GM13976 (cell line): ENCODE measurements at regions not wholly inside any gene's neighbourhood (a gene's known extent, or its start where the extent isn't known, plus 50 kb on each side); places are given as distances from the start of the nearest gene placed in this dataset.

Experiments used
- DNase-seq: peaks from one replicate; pipeline ENCODE4 v3.0.0; 2012; ENCODE audit warnings: low spot score
- in situ Hi-C: fragments of 300-500 bp; cut with MboI; formaldehyde crosslinking; loops from one replicate; pipeline ENCODE4 v1.12.0; 2022; ENCODE audit warnings: low sequenced_read_pairs, mixed read lengths, inconsistent platforms; ENCODE audit not compliant: unreplicated experiment
- TF ChIP-seq, protein P1 (sequence below): IDR thresholded peaks from 2 replicates; pipeline ENCODE4 v1.5.1; 2012; ENCODE audit warnings: borderline replicate concordance, mild to moderate bottlenecking; ENCODE audit not compliant: insufficient read depth; ENCODE audit errors: extremely low read depth, missing control alignments, control extremely low read depth

- DNase-seq = no peak
- TF ChIP-seq, protein P1, sequence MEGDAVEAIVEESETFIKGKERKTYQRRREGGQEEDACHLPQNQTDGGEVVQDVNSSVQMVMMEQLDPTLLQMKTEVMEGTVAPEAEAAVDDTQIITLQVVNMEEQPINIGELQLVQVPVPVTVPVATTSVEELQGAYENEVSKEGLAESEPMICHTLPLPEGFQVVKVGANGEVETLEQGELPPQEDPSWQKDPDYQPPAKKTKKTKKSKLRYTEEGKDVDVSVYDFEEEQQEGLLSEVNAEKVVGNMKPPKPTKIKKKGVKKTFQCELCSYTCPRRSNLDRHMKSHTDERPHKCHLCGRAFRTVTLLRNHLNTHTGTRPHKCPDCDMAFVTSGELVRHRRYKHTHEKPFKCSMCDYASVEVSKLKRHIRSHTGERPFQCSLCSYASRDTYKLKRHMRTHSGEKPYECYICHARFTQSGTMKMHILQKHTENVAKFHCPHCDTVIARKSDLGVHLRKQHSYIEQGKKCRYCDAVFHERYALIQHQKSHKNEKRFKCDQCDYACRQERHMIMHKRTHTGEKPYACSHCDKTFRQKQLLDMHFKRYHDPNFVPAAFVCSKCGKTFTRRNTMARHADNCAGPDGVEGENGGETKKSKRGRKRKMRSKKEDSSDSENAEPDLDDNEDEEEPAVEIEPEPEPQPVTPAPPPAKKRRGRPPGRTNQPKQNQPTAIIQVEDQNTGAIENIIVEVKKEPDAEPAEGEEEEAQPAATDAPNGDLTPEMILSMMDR = no peak
- in situ Hi-C loops = no loop called here
Observed at GRCh38 chr4:163610648-163611047, 116.2 kb downstream of the TMA16 start.

DNA sequence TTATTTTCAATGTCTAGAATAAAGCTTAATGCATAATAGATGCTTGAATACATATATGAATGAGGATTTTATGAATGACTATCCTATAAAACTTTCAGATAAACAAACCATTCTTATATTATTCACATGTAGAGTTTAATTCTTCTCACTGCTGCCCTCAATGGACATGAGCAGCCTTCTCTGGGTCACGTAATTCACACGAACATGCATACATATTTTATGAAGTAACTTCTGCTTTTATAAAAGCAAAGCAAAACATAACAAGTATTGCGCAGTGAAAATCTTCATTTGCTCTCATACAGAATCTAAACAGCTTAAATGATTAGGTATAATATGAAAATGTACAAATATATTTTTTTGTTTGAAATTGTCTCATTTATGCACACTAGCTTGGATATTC is 116.7 kb downstream of the TMA16 start:
- TF ChIP-seq, protein P1 = no peak
- in situ Hi-C loops = no loop called here
- no peak for DNase-seq

GRCh38 chr4:163611784-163612445 is 117.4 kb downstream of the TMA16 start:
- TF ChIP-seq, protein P1 = no peak
- in situ Hi-C loops = no loop called here
- no peak for DNase-seq

- in situ Hi-C loops = no loop called here
- no peak for DNase-seq
- TF ChIP-seq, protein P1 = no peak
Observed at GRCh38 chr4:163612762-163613161, 118.3 kb downstream of the TMA16 start.

DNA sequence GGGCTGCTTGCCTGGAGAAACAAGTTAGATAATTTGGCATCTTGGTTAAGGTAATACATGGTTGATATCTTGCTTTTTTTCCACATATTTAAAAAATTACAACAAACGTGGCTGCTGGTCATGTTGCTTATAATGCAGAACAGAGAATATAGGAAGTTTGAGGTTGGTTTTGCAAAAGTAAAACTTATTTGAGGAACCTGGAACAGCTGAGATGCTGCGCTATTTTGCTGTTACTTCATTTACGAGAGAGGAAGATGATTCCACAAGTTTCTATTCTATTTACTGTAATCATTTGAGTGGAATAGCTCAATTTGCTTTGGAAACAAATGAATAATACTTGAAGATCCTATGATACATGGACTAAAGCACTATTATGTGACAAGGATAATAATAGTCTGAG is 118.9 kb downstream of the TMA16 start:
- in situ Hi-C loops = no loop called here
- no peak for DNase-seq

DNA sequence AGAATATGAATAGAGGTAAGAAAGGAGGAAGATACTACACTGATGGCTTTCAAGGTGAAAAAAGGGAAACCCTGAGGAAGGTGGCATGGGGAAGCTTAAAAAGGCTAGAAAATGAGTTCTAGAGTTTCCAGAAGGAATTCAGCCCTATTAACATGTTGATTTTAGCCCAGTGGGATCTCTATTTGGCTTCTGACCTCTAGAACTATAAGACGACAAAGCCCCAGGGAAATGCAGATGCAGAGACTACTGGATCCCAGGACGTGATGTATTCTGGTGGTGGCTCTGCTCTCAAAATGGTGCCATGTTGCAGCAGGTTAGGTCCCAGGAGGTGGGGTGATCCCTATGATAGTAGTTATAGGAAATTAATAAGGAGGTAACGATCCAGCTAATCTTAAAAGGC is 120.4 kb downstream of the TMA16 start:
- TF ChIP-seq, protein P1 = no peak
- no peak for DNase-seq
- in situ Hi-C loops = no loop called here

More for the DNA sequence above, 118.9 kb downstream of the TMA16 start:
- TF ChIP-seq, protein P1 = no peak
